GM21360 (cell line): ENCODE measurements at regions not wholly inside any gene's neighbourhood (a gene's known extent, or its start where the extent isn't known, plus 50 kb on each side); places are given as distances from the start of the nearest gene placed in this dataset.

ENCODE experiments used
- ATAC-seq: cut with Tn5 transposase; IDR thresholded peaks from one replicate; pipeline ENCODE4 v1.9.1; 2021; ENCODE audit warnings: mild to moderate bottlenecking, moderate library complexity; ENCODE audit not compliant: unreplicated experiment

- ATAC-seq: no peak
These were observed 701.6 kb downstream of the KCNA4 start for GRCh38 chr11:29315275-29315674.

- ATAC-seq: no peak
These were observed 702.6 kb downstream of the KCNA4 start for GRCh38 chr11:29314211-29314610.

- no peak for ATAC-seq
These were observed 704.0 kb downstream of the KCNA4 start for GRCh38 chr11:29312812-29313211.

- ATAC-seq: no peak
These were observed 706.0 kb downstream of the KCNA4 start for GRCh38 chr11:29310725-29311342.

GRCh38 chr11:29309992-29310391 lies 706.8 kb downstream of the KCNA4 start:
- ATAC-seq: no peak

GRCh38 chr11:29306527-29306926 lies 710.3 kb downstream of the KCNA4 start:
- no peak for ATAC-seq

GRCh38 chr11:29305456-29306232 lies 711.2 kb downstream of the KCNA4 start:
- ATAC-seq: no peak

- no peak for ATAC-seq
These were observed 716.4 kb downstream of the KCNA4 start for GRCh38 chr11:29300420-29300819.

GRCh38 chr11:29296680-29297079 lies 720.1 kb downstream of the KCNA4 start:
- no peak for ATAC-seq

- no peak for ATAC-seq
These were observed 723.0 kb downstream of the KCNA4 start for GRCh38 chr11:29293825-29294224.

- ATAC-seq: no peak
These were observed 734.7 kb downstream of the KCNA4 start for GRCh38 chr11:29282088-29282487.

GRCh38 chr11:29281271-29281777 lies 735.5 kb downstream of the KCNA4 start:
- no peak for ATAC-seq

- no peak for ATAC-seq
These were observed 736.4 kb downstream of the KCNA4 start for GRCh38 chr11:29280452-29280851.

- no peak for ATAC-seq
These were observed 737.1 kb downstream of the KCNA4 start for GRCh38 chr11:29279716-29280115.

- ATAC-seq: no peak
These were observed 744.7 kb downstream of the KCNA4 start for GRCh38 chr11:29272019-29272654.

GRCh38 chr11:29271616-29272015 lies 745.2 kb downstream of the KCNA4 start:
- no peak for ATAC-seq

- ATAC-seq: no peak
These were observed 748.1 kb downstream of the KCNA4 start for GRCh38 chr11:29268733-29269132.

- no peak for ATAC-seq
These were observed 751.0 kb downstream of the KCNA4 start for GRCh38 chr11:29265792-29266191.

- ATAC-seq: no peak
These were observed 751.4 kb downstream of the KCNA4 start for GRCh38 chr11:29265381-29265780.

GRCh38 chr11:29263971-29264682 lies 752.7 kb downstream of the KCNA4 start:
- ATAC-seq: no peak

GRCh38 chr11:29261831-29262230 lies 755.0 kb downstream of the KCNA4 start:
- no peak for ATAC-seq
